ENCODE measurements at regions not wholly inside any gene's neighbourhood (a gene's known extent, or its start where the extent isn't known, plus 50 kb on each side); places are given as distances from the start of the nearest gene placed in this dataset.
"Not testable (repeated sequence)": the region's sequence is repeated elsewhere in the genome, so short reads cannot be mapped to it uniquely, and the experiment has no call there.

- DNase-seq (ENCODE audit: low read depth): not testable (repeated sequence)
These were observed 84.6 kb upstream of the ADRB2 start for GRCh38 chr5:148741766-148742165.

GRCh38 chr5:148744380-148744779, 82.0 kb upstream of the ADRB2 start:
- not testable (repeated sequence) for DNase-seq (ENCODE audit: low read depth)

GRCh38 chr5:148746826-148747535, 79.4 kb upstream of the ADRB2 start:
- DNase-seq (ENCODE audit: low read depth): no peak

- DNase-seq (ENCODE audit: low read depth): no peak
These were observed 78.9 kb upstream of the ADRB2 start for GRCh38 chr5:148747536-148747906.

GRCh38 chr5:148748702-148749392, 77.6 kb upstream of the ADRB2 start:
- DNase-seq (ENCODE audit: low read depth): no peak

GRCh38 chr5:148750614-148751013, 75.8 kb upstream of the ADRB2 start:
- no peak for DNase-seq (ENCODE audit: low read depth)

- DNase-seq (ENCODE audit: low read depth): no peak
These were observed 75.4 kb upstream of the ADRB2 start for GRCh38 chr5:148751025-148751424.

- not testable (repeated sequence) for DNase-seq (ENCODE audit: low read depth)
These were observed 74.0 kb upstream of the ADRB2 start for GRCh38 chr5:148752375-148752774.

- DNase-seq (ENCODE audit: low read depth): no peak
These were observed 67.3 kb upstream of the ADRB2 start for GRCh38 chr5:148759101-148759500.

- DNase-seq (ENCODE audit: low read depth): no peak
These were observed 65.3 kb upstream of the ADRB2 start for GRCh38 chr5:148760945-148761638.

GRCh38 chr5:148763996-148764395, 62.4 kb upstream of the ADRB2 start:
- no peak for DNase-seq (ENCODE audit: low read depth)

- no peak for DNase-seq (ENCODE audit: low read depth)
These were observed 61.4 kb upstream of the ADRB2 start for GRCh38 chr5:148765061-148765460.

GRCh38 chr5:148768806-148769415, 57.5 kb upstream of the ADRB2 start:
- no peak for DNase-seq (ENCODE audit: low read depth)

- no peak for DNase-seq (ENCODE audit: low read depth)
These were observed 56.5 kb upstream of the ADRB2 start for GRCh38 chr5:148769941-148770340.

- no peak for DNase-seq (ENCODE audit: low read depth)
These were observed 52.1 kb upstream of the ADRB2 start for GRCh38 chr5:148774313-148774712.

- DNase-seq (ENCODE audit: low read depth): no peak
These were observed 50.1 kb upstream of the ADRB2 start for GRCh38 chr5:148776261-148776660.

Data from stimulated activated CD4-positive, alpha-beta T cell treated with anti-CD3 and anti-CD28 coated beads, Interleukin-2, amount 100 ng/mL, for 4 hours (primary cell).